ENCODE measurements at regions not wholly inside any gene's neighbourhood (a gene's known extent, or its start where the extent isn't known, plus 50 kb on each side); places are given as distances from the start of the nearest gene placed in this dataset.
A peak's percentile ranks its signal among the peaks of the same experiment; 100 is the strongest.

GRCh38 chr6:142542704-142543233, 241.0 kb downstream of the ADGRG6 start:
- peak; percentile 75 for DNase-seq (ENCODE audit: low read depth)
- no peak overlapping the region for H3K4me3 ChIP-seq (ENCODE audit: low read depth, low read length)
- TF ChIP-seq CTCF (IDR thresholded peaks at IDR 0.05; ENCODE audit: insufficient read depth, low read depth, low read length), result no peak

DNA sequence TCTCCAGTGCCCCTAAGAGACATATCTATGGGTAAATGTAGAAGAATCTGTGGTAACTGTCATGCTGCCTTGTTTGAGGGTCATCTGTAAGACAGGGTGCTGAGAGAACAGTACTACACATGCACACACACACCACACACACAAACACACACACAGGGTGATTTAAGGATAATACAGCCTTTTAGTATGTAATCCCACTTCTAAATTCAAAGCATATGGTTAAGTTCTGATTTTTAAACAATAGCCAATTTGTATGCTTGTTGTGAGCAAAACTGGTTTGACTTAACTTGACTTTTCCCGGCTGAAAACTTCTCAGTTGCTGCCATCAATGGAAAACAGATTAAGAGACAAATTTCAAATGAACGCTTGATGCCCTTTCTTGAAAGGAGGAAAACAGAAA, 241.8 kb downstream of the ADGRG6 start:
- H3K4me3 ChIP-seq (ENCODE audit: low read depth, low read length), result no peak overlapping the region
- no peak for DNase-seq (ENCODE audit: low read depth)
- TF ChIP-seq CTCF (IDR thresholded peaks at IDR 0.05; ENCODE audit: insufficient read depth, low read depth, low read length), result no peak

GRCh38 chr6:142544199-142544838, 242.5 kb downstream of the ADGRG6 start:
- no peak for TF ChIP-seq CTCF (IDR thresholded peaks at IDR 0.05; ENCODE audit: insufficient read depth, low read depth, low read length)
- no peak for DNase-seq (ENCODE audit: low read depth)
- no peak overlapping the region for H3K4me3 ChIP-seq (ENCODE audit: low read depth, low read length)

GRCh38 chr6:142545147-142545546, 243.3 kb downstream of the ADGRG6 start:
- DNase-seq (ENCODE audit: low read depth), result no peak
- H3K4me3 ChIP-seq (ENCODE audit: low read depth, low read length), result no peak overlapping the region
- TF ChIP-seq CTCF (IDR thresholded peaks at IDR 0.05; ENCODE audit: insufficient read depth, low read depth, low read length), result no peak

- DNase-seq (ENCODE audit: low read depth), result no peak
- TF ChIP-seq CTCF (IDR thresholded peaks at IDR 0.05; ENCODE audit: insufficient read depth, low read depth, low read length), result no peak
- no peak overlapping the region for H3K4me3 ChIP-seq (ENCODE audit: low read depth, low read length)
Measured at GRCh38 chr6:142548566-142548965, 246.8 kb downstream of the ADGRG6 start.

- TF ChIP-seq CTCF (IDR thresholded peaks at IDR 0.05; ENCODE audit: insufficient read depth, low read depth, low read length), result no peak
- DNase-seq (ENCODE audit: low read depth), result no peak
- no peak overlapping the region for H3K4me3 ChIP-seq (ENCODE audit: low read depth, low read length)
Measured at GRCh38 chr6:142550310-142551063, 248.7 kb downstream of the ADGRG6 start.
